Fibroblast of skin of scalp (primary cell): ENCODE measurements at regions not wholly inside any gene's neighbourhood (a gene's known extent, or its start where the extent isn't known, plus 50 kb on each side); places are given as distances from the start of the nearest gene placed in this dataset.
"Not testable (repeated sequence)": the region's sequence is repeated elsewhere in the genome, so short reads cannot be mapped to it uniquely, and the experiment has no call there.

Experiments
- DNase-seq: peaks from one replicate; pipeline ENCODE4 v3.0.0-alpha.2; 2013

GRCh38 chr15:87752250-87752951, 504.1 kb downstream of the NTRK3 start:
- peak; percentile 94 for DNase-seq

DNA sequence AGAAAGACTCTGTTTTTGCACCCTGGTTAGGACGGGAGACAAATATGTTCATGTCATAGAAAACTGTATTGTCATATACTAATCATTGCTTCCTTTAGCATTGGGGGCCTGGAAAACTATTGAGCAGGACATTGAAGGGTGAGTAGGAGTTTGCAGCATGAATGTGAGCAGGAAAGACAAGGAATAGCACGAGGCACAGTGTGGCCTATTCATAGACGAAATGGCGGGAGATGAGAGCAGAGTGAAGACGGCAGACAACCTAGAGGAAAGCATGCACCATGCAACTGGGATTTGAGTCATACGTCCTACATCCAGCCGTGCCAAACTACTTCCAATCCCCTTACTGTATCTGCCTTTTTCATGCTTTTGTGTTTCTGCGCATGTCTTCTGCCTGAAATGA, 508.1 kb downstream of the NTRK3 start:
- DNase-seq = no peak

DNA sequence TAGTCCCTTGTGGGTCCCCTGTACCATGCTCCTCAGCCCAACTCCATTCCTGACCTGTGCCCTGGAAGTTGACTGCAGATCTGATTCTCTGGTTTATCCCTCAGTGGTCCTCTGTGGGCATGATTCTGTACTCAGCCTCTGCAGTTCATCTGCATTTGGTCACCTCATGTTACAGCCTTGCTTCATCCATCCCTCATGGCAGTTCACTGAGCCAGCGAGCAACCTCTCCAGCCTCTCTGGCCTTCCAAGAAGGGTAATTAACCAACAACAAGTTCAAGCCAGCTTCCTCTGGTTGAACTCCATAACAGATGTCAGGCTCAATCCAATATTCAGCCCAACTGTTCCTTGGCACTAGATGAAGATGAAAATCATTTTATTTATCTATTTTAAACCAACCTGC, 509.5 kb downstream of the NTRK3 start:
- no peak for DNase-seq

DNA sequence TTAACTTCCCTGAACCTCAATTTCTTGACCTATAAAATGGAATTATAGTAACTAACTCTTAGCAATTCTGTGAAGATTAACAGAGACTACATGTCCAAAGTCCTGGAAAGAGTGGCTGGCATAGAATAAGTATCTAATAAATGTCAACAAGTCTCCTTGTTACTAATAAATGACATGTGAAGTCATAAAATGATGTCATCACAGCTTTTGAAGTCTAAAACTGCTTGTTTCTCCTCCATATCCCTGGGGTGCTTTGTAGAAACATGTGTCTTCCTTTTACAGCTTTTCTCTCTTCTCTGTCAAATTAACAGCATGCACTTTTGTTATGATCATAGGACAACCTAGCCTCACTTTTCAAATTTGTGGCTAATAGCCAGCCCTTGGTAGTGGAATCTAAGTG, 510.2 kb downstream of the NTRK3 start:
- DNase-seq = no peak

GRCh38 chr15:87744815-87745214, 511.7 kb downstream of the NTRK3 start:
- no peak for DNase-seq

DNA sequence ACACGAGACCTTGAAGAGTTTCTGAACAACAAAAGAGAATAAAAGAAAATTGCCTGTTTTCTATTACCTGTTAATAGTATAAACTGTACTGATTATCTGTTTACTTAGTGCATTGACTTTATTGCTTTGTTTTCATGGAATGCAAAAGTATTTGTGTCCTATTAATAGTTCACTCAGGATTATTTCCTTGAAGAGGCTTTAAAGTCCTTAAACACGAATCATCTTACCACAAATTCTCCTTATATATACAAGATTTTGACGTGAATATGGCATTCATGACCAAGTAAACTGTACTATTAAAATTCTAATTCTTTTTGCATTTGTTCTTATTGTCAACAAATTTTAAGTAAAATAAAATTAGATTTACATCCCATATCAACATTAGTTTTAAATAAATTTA, 513.0 kb downstream of the NTRK3 start:
- peak; percentile 57 for DNase-seq

DNA sequence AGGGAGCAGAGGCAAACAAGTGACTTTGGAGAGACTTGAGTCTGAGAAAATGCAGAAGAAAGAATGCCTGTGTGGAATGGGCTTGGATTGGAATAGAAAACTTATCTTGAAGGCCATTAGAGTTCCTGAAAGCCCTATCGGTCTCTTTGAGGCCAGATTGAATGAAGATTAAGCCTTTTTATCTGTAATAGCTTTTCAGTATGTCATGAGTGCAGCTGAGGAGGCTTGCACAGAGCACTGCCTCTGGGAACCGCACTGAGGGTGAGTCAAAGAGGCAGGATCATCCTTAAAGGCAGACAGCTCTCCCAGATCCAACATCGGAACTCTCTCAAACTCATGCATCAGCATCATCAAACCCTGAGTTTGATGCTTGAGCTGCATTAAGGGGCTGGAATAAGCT, 515.2 kb downstream of the NTRK3 start:
- peak; percentile 13 for DNase-seq

- peak; percentile 15 for DNase-seq
Observed at GRCh38 chr15:87740655-87741344, 515.7 kb downstream of the NTRK3 start.

GRCh38 chr15:87739866-87740265, 516.7 kb downstream of the NTRK3 start:
- DNase-seq = peak; percentile 80

GRCh38 chr15:87739081-87739480, 517.5 kb downstream of the NTRK3 start:
- DNase-seq = peak; percentile 64

- not testable (repeated sequence) for DNase-seq
Observed at GRCh38 chr15:87737460-87737859, 519.1 kb downstream of the NTRK3 start.

- peak; percentile 40 for DNase-seq
Observed at GRCh38 chr15:87736891-87737389, 519.6 kb downstream of the NTRK3 start.

DNA sequence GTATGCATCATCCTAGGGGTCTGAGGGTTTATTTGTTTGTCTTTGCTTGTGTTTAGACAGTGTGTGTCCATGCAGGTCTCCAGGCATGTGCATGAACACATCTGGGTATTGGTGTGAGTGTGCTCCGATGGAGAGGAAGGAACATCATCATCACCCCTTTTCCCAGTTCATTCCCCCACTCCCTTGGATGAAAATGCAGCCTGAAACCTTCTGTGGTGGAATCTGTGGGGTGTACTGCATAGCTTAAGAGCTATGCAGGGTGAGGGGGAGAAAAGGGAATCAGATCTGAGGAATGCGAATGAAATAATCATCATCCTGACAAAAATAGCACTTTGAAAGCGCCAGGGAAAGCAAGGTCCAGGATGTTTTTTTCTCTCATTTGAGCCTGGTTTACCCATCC, 520.1 kb downstream of the NTRK3 start:
- peak; percentile 83 for DNase-seq

- no peak for DNase-seq
Observed at GRCh38 chr15:87735522-87735921, 521.0 kb downstream of the NTRK3 start.

DNA sequence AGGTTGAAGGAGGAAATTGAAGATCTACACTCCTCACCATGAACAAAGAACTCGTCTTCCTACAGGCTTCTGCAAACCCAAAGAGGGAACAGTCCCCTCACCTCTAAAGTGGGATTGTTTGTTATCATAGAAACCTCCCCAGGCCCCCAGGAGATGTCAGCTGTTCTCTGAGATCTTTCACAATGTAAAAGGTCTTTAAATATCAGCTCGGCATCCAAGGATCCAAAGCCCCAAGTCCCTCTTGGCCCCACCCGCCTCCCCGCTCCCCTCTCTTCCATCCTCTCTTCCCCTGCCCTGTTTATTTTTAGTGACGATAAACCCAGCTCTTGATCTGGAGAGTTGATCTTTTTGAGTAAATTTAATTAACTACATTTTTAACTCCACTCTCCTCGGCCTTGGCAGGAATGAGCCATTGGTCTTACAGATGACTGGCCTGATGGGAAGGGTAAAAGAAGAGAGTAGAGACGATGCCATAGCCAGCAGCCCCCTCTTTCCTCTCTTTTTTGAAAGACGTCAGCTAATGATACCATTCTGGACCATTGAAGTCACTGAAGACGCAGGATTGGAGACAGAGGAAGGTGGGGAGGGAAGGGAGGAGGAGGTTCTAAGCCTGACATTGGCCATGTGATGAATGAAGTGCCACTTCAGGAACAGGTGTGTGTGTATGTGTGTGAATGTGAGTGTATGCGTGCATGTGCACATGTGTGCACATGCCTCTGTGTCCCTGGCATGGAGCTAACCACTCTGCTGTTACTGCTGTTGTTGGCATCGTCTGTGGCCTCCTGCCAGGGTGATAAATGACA, 521.8 kb downstream of the NTRK3 start:
- DNase-seq = no peak

GRCh38 chr15:87733977-87734376, 522.6 kb downstream of the NTRK3 start:
- no peak for DNase-seq

GRCh38 chr15:87733541-87733941, 523.0 kb downstream of the NTRK3 start:
- no peak for DNase-seq

DNA sequence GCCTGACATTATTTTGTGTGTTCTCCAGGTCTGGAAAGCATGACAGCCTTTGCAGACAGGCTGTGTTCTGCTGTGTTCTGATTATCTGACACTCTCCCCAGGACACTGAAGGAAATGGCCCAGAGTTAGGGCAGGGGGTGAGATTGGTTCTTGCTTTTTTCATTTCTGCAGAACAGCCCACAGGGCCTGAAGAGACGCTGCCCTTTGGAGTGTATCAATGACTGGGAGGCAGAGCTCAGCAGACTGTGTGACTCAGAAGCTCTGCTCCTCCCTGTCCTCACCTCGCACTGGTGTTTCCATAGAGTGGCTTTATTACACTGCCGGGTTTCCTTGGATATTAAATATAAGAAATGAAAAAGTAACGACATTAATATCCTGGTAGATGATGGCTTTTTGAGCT, 523.6 kb downstream of the NTRK3 start:
- DNase-seq = peak; percentile 20

DNA sequence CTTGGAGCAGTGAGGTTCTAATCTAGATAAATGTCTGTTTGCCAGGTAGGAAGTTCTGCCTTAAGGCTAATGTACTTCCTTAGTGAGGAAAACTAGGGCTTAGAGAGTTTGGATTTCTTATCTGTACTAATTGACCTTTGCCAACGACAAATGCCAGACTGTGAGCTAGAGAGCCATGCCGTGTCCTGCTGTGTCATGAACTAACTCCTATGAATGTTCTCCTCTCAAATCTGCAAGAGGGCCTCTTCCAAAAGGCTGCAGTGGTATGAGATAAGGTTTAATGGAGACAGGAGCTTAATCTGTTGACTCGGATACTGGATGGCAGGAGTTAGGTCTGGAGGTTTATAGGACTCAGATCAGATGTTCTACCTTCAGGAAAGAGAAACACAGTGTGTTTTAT, 524.9 kb downstream of the NTRK3 start:
- DNase-seq = no peak

GRCh38 chr15:87730706-87731105, 525.8 kb downstream of the NTRK3 start:
- no peak for DNase-seq

- DNase-seq = no peak
Observed at GRCh38 chr15:87728998-87729397, 527.5 kb downstream of the NTRK3 start.

DNA sequence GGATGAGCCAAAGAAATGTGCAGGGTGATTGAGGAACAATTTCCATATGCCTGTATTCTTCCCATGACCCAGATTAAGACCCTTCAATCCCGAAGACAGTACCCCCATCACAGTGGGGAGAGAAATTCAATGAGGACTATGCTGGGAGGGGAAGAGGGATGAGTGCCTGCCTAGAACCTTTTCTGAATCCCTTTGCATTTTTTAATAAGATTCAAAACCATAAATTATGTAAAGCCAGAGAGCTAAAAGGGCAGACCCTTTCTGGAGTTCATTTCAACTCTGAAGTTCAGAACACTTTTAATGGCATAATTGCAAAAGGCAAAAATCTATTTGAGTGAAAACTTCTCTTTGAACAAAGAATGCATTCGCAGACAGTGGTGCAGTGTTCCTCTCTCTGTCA, 529.5 kb downstream of the NTRK3 start:
- no peak for DNase-seq

- no peak for DNase-seq
Observed at GRCh38 chr15:87724330-87724729, 532.2 kb downstream of the NTRK3 start.
